NCI-H1105 treated with DMSO at 0.1 percent for 48 hours (cell line): ENCODE measurements at regions not wholly inside any gene's neighbourhood (a gene's known extent, or its start where the extent isn't known, plus 50 kb on each side); places are given as distances from the start of the nearest gene placed in this dataset.
"Not testable (repeated sequence)": the region's sequence is repeated elsewhere in the genome, so short reads cannot be mapped to it uniquely, and the experiment has no call there.

Experiments used
- DNase-seq: peaks from one replicate; lab custom pipeline; 2025; lab: John Stamatoyannopoulos, UW

DNA sequence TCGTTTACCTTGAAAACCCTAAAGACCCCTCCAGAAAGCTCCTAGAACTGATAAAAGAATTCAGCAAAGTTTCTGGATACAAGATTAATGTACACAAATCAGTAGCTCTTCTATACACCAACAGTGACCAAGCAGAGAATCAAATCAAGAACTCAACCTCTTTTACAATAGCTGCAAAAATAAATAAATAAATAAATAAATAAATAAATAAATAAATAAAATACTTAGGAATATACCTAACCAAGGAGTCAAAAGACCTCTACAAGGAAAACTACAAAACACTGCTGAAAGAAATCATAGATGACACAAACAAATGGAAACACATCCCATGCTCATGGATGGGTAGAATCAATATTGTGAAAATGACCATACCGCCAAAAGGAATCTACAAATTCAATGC, 186.8 kb upstream of the EOLA2 start:
- not testable (repeated sequence) for DNase-seq

DNA sequence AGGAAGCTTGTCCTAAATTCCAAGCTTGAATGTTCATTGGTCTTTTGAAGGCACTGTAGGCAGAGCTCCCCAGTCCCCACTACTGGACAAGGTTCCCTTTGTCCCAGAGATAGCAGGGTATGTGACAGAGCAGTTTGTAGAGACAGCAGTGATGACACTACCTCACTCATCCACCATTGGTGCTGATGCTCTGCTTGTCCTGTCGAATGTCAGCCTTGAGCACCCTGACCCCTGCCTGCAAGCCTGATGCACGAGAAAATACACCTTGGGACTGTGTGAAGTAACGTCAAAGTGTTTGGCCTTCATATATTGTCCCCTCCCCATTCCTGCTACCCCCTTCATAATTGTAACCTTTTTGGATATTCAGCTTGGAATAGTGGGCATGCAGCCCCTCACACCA, 188.9 kb upstream of the EOLA2 start:
- DNase-seq, result no peak

DNA sequence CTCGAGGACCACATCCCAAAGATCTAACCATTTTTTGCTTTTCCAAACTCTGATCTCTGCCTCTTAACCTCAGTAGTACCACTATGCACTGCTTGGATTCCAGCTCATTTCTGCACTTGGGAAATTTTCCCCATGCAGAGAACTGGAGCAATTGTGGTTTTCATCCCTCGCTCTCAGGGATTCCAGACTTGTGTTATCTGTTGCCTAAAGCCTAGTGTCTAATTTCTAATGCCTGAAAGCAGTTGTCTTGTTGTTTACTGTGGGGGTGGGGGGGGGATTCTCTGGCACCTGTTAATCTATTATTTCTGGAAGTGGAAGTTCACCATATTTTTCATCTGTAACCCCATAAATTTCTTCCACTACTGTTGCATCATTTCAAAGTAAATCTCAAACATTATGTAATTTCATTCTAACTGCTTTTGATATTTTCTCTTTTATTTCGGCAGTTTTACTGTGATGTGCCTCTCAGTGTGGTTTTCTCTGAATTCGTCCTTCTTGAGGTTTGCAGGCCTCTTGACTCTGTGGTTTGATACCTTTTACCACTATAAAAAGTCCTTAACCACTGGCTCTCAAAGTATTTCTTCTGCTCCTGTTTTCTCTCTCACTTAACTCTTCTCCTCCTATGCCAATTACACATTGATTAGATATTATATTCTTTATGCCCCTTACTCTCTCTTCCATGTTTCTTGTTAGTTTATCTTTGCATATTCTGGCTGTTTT, 205.6 kb upstream of the EOLA2 start:
- no peak for DNase-seq

DNA sequence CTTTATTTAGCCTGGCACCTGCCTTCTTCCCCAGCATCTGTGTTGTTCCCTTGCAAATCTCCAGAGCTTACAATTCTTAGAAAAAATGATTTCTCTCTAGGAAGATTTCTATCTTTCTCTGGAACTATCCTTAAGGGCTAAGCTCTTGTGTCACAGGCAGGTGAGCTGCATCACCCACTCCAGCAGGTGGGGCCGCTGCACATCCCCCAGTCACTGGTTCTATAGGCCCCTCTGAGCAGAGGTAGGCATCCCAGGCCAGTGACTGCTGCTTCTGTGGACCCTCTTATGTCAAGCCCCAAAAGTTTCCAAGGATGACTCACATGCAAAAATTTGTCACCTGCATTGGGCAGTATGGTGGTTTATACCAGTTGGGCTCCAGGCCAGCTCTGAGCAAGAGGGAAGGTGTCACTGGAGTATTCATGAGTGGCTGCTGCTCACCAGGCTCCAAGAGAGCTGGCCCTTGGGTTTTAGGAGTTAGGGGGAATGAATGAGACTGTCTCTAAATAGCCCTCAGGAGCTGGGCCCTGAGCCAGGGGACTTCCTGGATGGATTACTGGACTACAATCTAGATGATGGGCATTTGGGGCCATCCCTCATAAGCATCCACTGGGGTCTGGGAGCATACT, 208.1 kb upstream of the EOLA2 start:
- no peak for DNase-seq

DNA sequence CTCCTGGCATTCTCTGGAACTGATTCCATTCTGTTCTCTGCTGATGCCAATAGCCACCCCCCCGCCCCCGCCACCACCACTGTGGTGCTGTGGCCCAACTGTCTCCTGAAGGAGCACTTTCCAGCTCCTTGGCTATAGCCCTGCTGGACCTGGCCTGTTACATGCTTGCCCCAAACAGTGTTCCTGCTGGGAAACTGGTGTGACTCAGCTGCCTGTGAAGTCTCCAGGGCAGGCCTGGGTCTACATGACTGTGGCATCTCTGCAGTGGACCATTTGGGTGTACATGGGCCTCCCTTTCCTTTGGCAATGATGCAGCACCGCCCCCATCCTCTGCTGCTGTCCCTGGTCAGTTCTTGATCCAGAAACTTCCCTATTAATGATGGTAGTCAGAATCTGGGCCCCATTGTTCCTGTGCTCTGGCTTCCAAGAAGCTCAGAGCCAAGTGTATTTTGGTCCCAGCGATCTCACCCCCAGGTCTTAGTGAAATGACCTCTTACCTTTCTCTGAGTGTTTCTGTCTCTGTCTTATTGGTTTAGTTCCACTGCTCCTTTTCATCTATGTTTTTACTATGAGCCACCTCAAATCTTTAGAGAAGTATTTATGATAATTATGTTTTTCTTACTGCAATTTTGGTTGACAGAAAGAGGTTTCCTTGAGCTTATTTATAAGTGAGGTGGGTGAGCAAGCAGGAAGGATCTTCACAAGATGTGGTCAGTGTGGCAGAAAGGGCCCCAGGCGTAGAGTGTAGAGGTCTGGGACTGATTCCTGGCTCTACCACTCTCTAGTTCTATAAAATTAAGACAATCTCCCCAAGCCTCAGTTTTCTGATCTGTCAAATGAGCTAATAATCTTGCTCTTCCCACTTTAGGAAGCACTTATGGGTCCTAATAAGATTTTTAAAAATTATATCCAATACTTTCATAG, 210.7 kb upstream of the EOLA2 start:
- DNase-seq, result no peak

DNA sequence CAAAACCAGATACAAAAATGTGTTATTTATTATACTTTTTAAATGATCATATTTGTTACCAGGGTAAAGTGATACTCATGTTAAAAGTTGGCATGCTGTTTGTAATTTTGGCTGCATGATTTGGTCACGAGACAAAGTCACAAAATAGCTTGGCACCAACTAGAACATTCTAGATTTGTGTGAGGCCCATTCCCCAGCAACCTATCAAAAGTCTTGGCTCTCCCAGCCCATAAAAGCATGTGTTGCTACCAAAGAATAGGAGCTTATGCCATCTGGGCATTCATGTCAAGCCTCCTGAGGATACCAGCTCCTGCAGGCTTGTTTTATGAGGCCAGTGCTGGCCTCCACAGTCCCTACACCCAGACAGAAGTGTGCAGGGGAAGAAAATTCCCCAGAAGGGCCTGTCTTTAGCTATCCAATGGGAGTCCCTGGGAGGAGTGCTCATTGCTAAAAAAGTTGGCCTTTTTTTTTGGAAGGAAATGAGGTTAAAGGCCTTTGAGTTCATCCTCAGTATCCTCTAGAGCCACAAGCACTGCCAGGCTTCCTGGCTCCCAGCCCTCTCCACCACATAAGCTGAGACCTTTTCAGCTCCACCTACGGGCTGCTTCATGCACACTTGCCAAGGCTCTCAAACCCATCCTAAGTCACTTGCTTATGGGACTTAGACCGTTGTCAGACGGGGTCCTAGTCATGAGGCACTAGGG, 211.9 kb upstream of the EOLA2 start:
- no peak for DNase-seq

DNA sequence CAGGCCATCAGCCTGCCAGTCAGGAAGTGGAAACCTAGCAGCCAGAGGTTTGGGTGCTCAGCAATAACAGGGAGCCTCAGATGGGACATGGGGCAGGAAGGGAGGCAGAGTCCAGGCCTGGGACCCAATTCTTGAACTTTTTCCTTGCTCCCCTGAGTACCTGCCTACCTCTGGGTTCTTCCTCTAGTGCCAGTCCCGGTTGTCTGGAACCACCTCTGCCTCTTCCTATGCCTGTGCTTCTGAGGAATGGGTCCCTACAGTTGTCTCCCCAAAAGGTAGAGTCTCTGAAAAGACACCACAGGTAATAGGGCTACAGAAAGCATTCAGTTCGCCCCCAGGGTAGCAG, 212.4 kb upstream of the MAMLD1 start:
- no peak for DNase-seq

DNA sequence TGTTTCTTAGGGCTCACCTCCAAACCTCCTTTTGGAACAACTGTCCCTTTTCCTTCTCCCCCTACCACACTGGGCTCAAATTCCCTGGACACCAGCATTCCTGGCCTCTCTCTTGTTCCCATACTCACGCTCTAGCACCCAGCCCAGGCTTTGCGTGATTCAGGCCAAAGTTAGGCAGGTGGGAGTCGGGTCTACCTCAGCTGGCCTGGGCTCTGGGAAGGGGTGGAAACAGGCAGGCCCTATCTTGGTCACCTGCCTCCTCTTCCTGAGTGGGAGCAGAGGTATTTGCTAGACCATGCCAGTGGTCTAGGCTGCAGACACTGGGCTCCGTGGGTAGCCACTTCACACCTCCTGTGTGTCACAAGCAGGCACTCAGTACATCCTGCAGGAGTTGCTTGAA, 211.1 kb upstream of the MAMLD1 start:
- no peak for DNase-seq

DNA sequence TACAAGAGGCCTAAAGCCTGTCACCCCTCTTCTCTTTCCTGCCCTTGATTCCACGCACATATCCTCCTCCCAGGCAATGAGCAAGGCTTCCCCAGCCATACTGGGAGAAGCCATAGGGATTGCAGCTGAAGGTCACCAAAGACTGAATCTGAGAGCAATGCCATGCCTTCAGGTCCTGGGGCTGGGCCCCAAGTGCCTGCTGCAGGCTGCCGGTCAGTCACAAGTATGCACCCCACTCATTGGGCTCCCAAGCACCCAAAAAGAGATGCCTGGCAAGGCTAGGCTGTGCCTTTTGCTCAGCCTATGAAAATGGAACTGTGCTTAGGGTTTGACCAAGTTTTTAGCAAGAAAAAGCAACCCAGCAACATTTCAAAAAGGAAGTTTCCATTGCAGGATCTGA, 210.6 kb upstream of the MAMLD1 start:
- DNase-seq, result no peak

DNA sequence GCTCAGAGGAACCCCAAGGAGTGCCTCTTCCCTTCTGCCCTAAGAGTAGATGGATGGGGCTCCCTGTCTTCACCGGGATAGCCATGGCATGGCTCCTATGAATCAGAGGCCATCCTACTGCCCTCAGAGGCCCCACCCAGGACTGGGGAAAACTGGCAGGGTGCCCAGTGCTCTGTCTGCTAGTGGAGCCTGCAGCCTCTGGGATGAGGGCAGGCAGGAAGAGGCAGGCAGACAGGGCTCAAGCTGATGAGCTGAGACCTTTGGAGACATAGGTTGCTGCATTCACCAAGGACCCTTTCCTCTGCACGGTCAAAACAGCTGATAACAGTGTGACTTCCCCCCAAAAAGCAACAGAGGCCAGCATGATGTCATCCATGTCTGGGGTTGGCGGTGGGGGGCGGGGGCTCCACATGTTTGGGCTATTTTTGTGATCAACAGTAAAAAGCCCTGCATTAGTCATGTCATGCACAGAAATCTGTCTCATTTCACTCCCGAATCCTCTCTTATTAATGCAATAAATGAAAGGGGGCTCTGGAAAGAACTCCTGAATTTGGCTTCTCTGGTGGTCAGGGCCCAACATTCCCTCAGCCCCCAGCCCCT, 207.6 kb upstream of the MAMLD1 start:
- DNase-seq, result peak; percentile 11

DNA sequence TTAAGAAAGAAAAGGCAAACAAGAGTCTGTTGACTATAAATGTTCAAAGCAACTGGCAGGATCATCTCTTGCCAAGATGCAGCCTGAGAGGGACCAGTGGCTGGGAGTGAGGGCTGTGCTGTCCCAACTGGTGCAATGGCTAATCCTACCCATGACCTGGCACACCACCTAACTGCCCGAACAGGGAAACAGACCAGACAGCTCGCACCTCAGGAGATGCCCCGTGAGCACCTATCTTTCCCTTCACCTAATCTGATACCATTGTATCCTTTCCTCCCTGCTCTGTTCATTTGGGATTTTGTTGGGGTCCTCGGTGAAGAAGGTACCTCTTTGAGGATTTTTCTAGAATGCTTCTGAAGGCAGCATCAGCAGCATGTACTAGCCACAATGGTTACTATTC, 206.5 kb upstream of the MAMLD1 start:
- DNase-seq, result no peak

DNA sequence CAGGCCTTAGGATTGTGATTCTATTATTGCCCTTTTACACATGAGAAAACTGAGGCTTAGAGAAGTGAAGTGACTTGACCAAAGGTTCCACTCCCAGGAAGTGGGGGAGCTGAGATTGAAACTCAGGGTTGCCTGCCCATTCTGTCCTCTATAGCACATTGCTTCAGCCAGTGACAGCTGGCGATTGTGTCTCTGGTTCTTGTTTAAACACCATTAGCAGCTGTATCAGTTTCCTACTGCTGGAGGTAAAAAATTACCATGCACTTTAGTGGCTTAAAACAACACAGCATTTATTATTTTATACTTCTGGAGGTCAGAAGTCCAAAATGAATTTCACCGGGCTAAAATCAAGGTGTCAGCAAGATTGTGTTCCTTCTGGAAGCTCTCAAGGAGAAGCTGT, 205.8 kb upstream of the MAMLD1 start:
- no peak for DNase-seq

DNA sequence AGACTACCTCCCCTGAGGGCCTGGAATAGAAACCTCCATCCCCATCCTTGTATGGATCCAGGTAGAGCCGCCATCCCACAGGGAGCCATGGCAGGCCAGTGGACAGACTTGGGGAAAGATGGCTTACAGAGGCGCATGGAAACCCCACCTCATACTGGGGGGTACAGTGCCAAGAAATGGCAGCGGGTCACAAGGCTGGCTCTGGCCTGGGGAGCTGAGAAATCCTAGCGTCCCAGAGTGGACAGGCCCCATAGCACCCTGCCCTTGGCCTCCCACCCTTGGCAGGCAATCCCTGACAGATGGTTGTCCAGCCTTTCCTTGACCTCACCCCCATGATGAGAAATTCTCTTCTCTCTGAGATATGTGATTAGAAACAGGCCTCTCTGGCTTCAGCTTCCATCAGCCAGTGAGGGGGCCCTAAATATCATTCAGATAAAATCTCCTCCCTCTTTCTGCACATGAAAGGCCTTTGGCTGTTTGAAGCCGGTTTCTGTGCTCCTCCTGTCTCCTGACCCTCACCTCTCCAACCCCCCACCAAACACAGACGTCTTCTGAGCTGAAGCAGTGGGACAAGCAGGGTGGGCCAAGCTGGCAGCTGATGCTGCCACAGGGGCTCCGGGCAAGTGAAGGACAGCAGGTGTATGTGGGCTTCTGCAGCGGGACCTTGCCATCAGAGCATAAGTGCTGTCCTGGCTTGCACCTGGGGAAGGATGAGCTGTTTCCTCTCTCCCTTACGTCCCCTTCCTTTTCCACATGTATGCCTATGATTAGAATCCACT, 204.4 kb upstream of the MAMLD1 start:
- DNase-seq, result no peak

DNA sequence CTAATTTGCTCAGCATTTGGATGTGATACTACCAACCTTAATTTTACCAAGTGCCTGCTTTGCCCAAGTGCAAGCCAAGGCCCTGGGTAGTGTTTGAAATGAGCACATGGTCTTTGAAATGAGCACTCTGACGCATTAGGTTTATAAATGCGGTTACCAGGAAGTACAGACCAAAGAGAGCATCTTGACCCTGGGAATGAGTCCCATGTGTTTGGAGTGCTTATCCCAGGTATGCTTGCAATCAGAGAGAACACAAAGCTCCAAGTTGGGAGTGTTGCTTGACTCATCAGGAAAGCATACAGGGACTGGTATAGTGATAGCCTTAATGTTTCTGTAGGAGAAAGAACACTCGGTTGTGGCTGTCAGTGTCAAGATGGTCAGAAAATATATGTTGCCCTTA, 203.6 kb upstream of the MAMLD1 start:
- no peak for DNase-seq

DNA sequence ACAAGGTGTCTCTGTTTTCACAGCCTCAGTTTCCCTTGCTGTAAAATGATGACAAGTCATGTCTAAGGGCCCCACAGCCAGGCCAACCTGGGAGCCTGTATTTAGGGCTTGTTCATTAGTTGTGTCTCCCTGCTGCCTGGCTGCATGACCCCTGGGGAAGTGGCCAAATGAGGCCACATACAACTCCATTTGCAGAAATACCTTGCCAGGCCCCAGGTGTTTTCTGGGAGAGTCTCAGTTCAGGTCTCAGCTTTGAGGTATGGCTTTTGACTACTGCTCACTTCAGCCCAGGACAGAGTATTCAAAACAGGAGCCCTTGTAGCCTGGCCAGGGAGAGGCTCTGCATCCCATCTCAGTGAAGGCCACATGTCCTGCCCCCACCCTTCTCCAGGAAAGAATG, 202.5 kb upstream of the MAMLD1 start:
- no peak for DNase-seq

DNA sequence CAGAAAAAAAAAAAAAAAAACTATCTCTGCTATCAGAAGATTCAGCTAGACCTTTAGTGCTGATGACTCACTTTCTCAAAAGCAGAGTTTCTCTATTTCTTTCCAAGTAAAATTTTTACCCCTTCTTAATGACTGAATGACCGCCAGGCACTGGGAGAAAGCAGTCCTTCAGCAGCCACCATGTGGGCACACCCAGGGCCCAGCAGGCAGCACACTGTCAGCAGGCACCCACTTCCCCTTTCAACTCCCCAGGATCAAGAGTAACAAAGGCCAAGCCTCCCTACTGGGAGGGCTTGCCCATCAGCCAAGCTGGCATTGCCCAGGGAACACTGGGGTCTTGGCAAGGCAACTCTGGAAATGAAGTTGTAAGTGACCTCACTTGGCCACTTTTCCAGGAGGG, 201.9 kb upstream of the MAMLD1 start:
- no peak for DNase-seq

DNA sequence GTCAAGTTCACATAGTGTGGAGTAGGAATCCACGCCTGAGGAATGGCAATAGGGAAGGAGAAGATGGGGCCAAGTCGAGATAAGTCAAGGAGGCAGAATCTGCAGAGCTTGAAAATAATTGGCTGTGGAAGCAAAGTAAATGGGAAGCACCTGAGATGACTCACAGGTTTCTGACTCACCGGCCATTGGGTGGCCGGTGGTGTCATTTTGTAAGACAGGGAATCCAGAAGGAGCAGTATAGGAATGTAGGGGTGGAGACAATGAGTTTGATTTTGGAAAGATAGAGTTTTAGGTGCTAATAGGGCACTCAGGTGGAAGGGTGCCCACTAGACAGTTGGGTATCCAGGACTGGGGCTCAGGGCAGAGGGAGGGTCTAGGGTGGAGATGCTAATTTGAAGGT, 201.0 kb upstream of the MAMLD1 start:
- no peak for DNase-seq

DNA sequence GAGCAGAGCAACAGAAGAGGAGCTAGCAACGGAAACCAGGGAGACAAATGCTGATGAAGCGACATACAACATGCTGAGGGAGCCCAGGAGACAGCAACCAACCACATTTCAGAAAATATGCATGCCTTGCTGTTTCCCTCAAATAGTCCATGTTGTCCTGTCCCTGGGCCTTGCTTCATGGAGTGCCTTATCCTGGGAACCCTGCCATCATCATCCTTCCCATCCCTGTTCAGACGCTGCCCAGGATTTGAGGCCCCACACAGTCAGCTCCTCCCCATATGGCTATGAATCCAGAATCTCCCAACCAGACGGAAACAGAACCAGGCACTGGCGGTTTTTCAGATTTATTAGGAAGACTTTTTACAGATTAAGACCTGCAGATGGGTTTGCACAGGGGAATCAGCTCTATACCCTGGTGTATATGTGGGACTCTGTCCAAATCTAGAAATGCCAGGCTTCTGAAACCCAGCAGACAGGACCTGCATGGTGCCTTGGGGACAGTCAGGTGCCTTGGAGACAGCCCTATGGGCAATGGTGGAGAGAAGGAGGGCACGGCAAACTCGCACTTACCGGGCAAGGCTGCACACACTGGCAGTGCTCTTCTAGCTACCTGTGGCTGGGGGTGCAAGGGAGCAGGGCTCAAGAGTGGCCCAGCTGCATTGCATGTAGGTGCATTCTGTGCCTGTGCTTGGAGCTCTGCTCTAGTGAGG, 199.7 kb upstream of the MAMLD1 start:
- DNase-seq, result no peak

DNA sequence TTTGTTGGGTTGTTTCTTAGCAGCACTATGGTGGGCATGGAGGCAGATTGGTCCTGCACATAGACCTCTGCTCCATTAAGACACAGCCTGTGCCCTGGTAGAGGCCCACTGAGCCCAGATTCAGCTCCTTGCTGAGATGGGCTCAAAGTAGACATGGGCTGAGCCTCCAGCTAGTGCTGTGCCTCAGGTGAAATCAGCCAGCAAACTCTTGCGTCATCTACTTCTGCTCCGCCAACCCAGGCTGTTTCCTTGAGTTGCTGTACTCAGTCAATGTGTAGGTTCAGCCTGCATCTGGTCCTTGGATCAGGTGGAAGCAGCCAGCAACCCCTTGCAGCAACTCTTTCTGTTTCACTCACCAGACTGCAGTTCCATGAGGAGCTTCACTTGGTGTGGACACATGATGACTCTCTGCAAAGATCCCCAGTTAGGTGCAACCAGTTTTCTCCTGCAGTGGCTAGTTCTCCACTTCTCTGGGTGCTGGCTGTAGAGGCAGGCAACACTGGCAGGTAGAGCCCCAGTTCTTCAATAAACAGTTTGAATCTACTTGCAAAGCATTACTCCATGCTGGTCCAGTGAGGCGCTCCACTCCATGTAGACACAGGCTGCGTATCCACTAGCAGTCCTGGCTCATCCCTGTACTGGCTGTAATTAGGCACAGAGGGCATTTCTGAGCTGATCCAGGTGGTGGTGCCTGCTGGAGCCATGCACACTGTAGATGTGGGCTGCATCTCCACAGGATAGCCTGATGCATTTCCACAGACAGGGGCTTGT, 199.0 kb upstream of the MAMLD1 start:
- DNase-seq, result no peak
